CD14-positive monocyte (primary cell): ENCODE measurements at regions not wholly inside any gene's neighbourhood (a gene's known extent, or its start where the extent isn't known, plus 50 kb on each side); places are given as distances from the start of the nearest gene placed in this dataset.

Experiments used
- DNase-seq, 3 donors: peaks; one replicate each; pipeline ENCODE4 v3.0.0-alpha.2; 2011 to 2022
- H2AFZ ChIP-seq: 2 replicates; pipeline ENCODE4 v1.6.0; 2012; ENCODE audit warnings: mild to moderate bottlenecking, low read depth, low read length, inconsistent platforms; ENCODE audit not compliant: insufficient read depth, poor library complexity, severe bottlenecking
- H3K27ac ChIP-seq, 2 donors: 1 replicate in 1 of 2; 2 replicates in 1 of 2; pipeline ENCODE4 v1.5.1; 2012 to 2013; ENCODE audit warnings: low read length in 2 of 2, control low read depth in 1 of 2, inconsistent platforms in 1 of 2, low read depth in 1 of 2, mild to moderate bottlenecking in 1 of 2
- H3K27me3 ChIP-seq, 2 donors: one replicate each; pipeline versions ENCODE4 v1.6.0 to v1.6.1; 2011 to 2013; ENCODE audit warnings: low read length in 2 of 2; ENCODE audit not compliant: control insufficient read depth in 2 of 2, insufficient read depth in 2 of 2
- H3K36me3 ChIP-seq, 2 donors: replicated peaks in 1 of 2; 1 replicate in 1 of 2; 2 replicates in 1 of 2; pipeline versions ENCODE4 v1.5.1 to v1.6.1; 2012 to 2013; ENCODE audit warnings: low read length in 2 of 2, control low read depth in 1 of 2, inconsistent platforms in 1 of 2, mild to moderate bottlenecking in 1 of 2; ENCODE audit not compliant: insufficient read depth in 2 of 2, control insufficient read depth in 1 of 2
- H3K4me1 ChIP-seq, 2 donors: 1 replicate in 1 of 2; 2 replicates in 1 of 2; pipeline versions ENCODE4 v1.5.1 to v1.6.1; 2012 to 2013; ENCODE audit warnings: low read length in 2 of 2, control low read depth in 1 of 2, inconsistent platforms in 1 of 2, mild to moderate bottlenecking in 1 of 2, moderate library complexity in 1 of 2; ENCODE audit not compliant: insufficient read depth in 2 of 2, control insufficient read depth in 1 of 2
- H3K4me2 ChIP-seq: replicated peaks from 2 replicates; pipeline ENCODE3; 2012; ENCODE audit warnings: low read length, moderate library complexity, mild to moderate bottlenecking; ENCODE audit not compliant: poor library complexity, severe bottlenecking; ENCODE audit errors: extremely low read depth
- H3K4me3 ChIP-seq, 3 experiments: fragments of 200-600 bp in 1 of 3; sonication (generic) in 1 of 3; replicated peaks in 1 of 3; 1 replicate in 2 of 3; 2 replicates in 1 of 3; pipeline ENCODE4 v1.5.1; 2011 to 2013; ENCODE audit warnings: low read length in 3 of 3, mild to moderate bottlenecking in 3 of 3, control low read depth in 2 of 3, low read depth in 2 of 3, inconsistent platforms in 1 of 3, moderate library complexity in 1 of 3
- H3K79me2 ChIP-seq: 2 replicates; pipeline ENCODE4 v1.6.0; 2012; ENCODE audit warnings: mild to moderate bottlenecking, control low read depth, inconsistent platforms, low read length, moderate library complexity; ENCODE audit not compliant: insufficient read depth
- H3K9ac ChIP-seq: 2 replicates; pipeline ENCODE4 v1.6.0; 2017; ENCODE audit warnings: low read length, mild to moderate bottlenecking; ENCODE audit not compliant: insufficient read depth, poor library complexity, severe bottlenecking
- H3K9me3 ChIP-seq, 2 donors: replicated peaks in 1 of 2; 1 replicate in 1 of 2; 2 replicates in 1 of 2; pipeline versions ENCODE4 v1.5.1 to v1.6.1; 2012 to 2013; ENCODE audit warnings: low read length in 2 of 2, control low read depth in 1 of 2; ENCODE audit not compliant: control insufficient read depth in 1 of 2, insufficient read depth in 1 of 2
- H4K20me1 ChIP-seq: 2 replicates; pipeline ENCODE4 v1.6.0; 2012; ENCODE audit warnings: mild to moderate bottlenecking, low read length, control low read depth, moderate library complexity; ENCODE audit not compliant: insufficient read depth
- H3K27ac Mint-ChIP-seq, 7 donors: one replicate each; pipeline ENCODE4 v1.8.0; 2020; ENCODE audit warnings: mild to moderate bottlenecking in 7 of 7, mixed read lengths in 7 of 7, moderate library complexity in 6 of 7, inconsistent platforms in 2 of 7
- H3K27me3 Mint-ChIP-seq, 3 donors: one replicate each; pipeline ENCODE4 v1.8.0; 2021 to 2022; ENCODE audit warnings: low read depth in 3 of 3, mild to moderate bottlenecking in 3 of 3, mixed read lengths in 3 of 3, moderate library complexity in 3 of 3, inconsistent platforms in 1 of 3
- H3K36me3 Mint-ChIP-seq, 2 donors: one replicate each; pipeline ENCODE4 v1.8.0; 2020; ENCODE audit warnings: mixed read lengths in 2 of 2, inconsistent platforms in 1 of 2, mild to moderate bottlenecking in 1 of 2
- H3K4me1 Mint-ChIP-seq: one replicate; pipeline ENCODE4 v1.8.0; 2020; ENCODE audit warnings: mild to moderate bottlenecking, mixed read lengths
- H3K4me3 Mint-ChIP-seq, 2 donors: one replicate each; pipeline ENCODE4 v1.8.0; 2020; ENCODE audit warnings: mild to moderate bottlenecking in 2 of 2, mixed read lengths in 2 of 2, moderate library complexity in 1 of 2
- H3K9me3 Mint-ChIP-seq, 7 donors: one replicate each; pipeline ENCODE4 v1.8.0; 2020 to 2022; ENCODE audit warnings: mixed read lengths in 7 of 7, mild to moderate bottlenecking in 6 of 7, moderate library complexity in 6 of 7, inconsistent platforms in 2 of 7
- WGBS: methylation state at CpG from one replicate; pipeline ENCODE4 v1.1.5; 2013; ENCODE audit warnings: missing lambda C conversion rate; ENCODE audit not compliant: insufficient coverage; 5-methylcytosine and 5-hydroxymethylcytosine counted together
- intact Hi-C, 2 donors: fragments of 100-400 bp; cut with micrococcal nuclease; formaldehyde crosslinking; loops; one replicate each; pipeline versions ENCODE4 v1.15.0 to v1.15.1; 2023
- TF ChIP-seq, protein P1 (sequence below): fragments of 200-600 bp; IDR thresholded peaks from one replicate; pipeline ENCODE4 v1.8.0; 2022; ENCODE audit warnings: antibody characterized with exemption, mild to moderate bottlenecking

DNA sequence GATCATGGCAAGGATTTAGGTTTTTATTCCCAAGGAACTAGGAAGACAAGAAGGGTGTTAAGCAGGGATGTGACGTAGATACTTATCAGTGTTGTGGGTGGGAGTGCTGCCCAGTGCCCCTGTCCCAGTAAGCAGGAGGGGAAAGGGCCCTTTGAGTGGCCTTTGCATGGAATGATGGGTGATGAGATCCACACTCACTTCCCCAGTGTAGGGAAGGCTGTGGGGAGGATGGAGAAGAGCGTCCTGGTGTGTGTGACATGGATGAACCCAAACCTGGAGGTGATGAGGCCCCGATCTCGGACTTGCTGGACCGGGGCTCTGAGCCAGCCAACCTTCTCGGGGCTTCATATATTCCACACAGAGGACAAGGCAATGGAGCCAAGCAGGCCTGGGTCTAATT, 610.9 kb downstream of the CDH26 start:
- Histone ChIP-seq H3K36me3 (no peaks in the 10 kb centered on the region), H3K4me3 (no peak overlapping the region), H3K4me2 (no peak overlapping the region), H3K9me3 (no peaks in the 10 kb centered on the region), H3K27me3 (no peaks in the 10 kb centered on the region), H2AFZ (no peak overlapping the region), H3K9ac (no peak overlapping the region), H3K4me1 (no peaks in the 10 kb centered on the region), H4K20me1 (no peaks in the 10 kb centered on the region), H3K27ac (no peak overlapping the region), H3K79me2 (no peaks in the 10 kb centered on the region)
- Mint-ChIP-seq H3K27ac (no peak overlapping the region), H3K4me3 (no peak overlapping the region), H3K4me1 (no peaks in the 10 kb centered on the region), H3K36me3 (no peaks in the 10 kb centered on the region), H3K27me3 (peaks cover 2 to 5% (median 5%) of the 10 kb centered on the region in 3 donors), H3K9me3 (no peaks in the 10 kb centered on the region)
- TF ChIP-seq, protein P1, sequence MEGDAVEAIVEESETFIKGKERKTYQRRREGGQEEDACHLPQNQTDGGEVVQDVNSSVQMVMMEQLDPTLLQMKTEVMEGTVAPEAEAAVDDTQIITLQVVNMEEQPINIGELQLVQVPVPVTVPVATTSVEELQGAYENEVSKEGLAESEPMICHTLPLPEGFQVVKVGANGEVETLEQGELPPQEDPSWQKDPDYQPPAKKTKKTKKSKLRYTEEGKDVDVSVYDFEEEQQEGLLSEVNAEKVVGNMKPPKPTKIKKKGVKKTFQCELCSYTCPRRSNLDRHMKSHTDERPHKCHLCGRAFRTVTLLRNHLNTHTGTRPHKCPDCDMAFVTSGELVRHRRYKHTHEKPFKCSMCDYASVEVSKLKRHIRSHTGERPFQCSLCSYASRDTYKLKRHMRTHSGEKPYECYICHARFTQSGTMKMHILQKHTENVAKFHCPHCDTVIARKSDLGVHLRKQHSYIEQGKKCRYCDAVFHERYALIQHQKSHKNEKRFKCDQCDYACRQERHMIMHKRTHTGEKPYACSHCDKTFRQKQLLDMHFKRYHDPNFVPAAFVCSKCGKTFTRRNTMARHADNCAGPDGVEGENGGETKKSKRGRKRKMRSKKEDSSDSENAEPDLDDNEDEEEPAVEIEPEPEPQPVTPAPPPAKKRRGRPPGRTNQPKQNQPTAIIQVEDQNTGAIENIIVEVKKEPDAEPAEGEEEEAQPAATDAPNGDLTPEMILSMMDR = no peak
- WGBS = 93% methylated on average over 6 of the region's 6 CpGs
- intact Hi-C loops = no loop called here
- DNase-seq = no peak

DNA sequence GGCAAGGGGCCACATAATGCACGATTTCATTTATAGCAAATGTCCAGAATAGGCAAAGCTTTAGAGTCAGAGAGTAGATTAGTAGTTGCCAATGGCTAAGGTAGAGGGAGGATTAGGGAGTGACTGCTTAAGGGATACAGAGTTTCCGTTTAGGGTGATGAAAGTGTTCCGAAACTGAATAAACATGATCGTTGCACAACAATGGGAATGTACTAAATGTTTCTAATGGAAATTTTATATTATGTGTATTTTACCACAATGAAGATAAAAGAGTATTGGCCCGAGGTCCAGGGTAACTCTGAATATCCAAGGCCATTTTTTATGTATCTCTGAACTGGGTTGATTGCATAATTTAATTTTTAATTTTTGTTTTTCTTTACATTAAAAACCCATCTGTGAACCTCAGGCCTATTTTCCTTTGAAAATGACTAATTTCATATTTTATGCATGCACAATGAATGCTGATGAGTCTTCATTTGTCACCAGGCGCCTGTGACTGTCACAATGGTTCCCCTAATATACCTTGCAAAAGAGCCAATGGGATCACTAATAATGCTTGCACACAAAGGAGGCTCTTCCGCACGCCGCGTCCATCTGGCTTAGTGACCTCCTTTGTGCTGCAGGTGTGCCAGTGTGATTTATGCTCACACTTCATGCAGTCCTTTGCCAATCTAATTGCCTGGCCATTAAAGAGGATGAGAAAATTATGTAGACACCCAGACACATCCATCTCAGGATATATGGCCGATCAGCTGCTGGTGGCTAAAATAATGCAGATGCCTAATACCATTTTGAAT, 612.5 kb downstream of the CDH26 start:
- DNase-seq = no peak
- Mint-ChIP-seq H3K36me3 (no peaks in the 10 kb centered on the region), H3K27ac (no peak overlapping the region), H3K27me3 (peaks cover under 1 to 3% (median 2%) of the 10 kb centered on the region in 3 donors), H3K4me1 (no peaks in the 10 kb centered on the region), H3K4me3 (no peak overlapping the region), H3K9me3 (no peaks in the 10 kb centered on the region)
- H3K4me3 ChIP-seq = no peak overlapping the region
- 98% methylated on average over 6 of the region's 11 CpGs for WGBS
- no peak overlapping the region for H2AFZ ChIP-seq
- no peaks in the 10 kb centered on the region for H3K4me1 ChIP-seq
- TF ChIP-seq, protein P1 = no peak
- no peak overlapping the region for H3K4me2 ChIP-seq
- no peaks in the 10 kb centered on the region for H3K9me3 ChIP-seq
- no peak overlapping the region for H3K9ac ChIP-seq
- no peaks in the 10 kb centered on the region for H4K20me1 ChIP-seq
- no peak overlapping the region for H3K27ac ChIP-seq
- no peaks in the 10 kb centered on the region for H3K79me2 ChIP-seq
- no peaks in the 10 kb centered on the region for H3K36me3 ChIP-seq
- H3K27me3 ChIP-seq = no peaks in the 10 kb centered on the region
- intact Hi-C loops = loop anchor here in 1 of 2 donors (2.0 kb wide), 1 partner anchor 26 kb away; no protein-coding TSS in a partner anchor
